CD4-positive, alpha-beta T cell (primary cell): ENCODE measurements at regions not wholly inside any gene's neighbourhood (a gene's known extent, or its start where the extent isn't known, plus 50 kb on each side); places are given as distances from the start of the nearest gene placed in this dataset.

ENCODE experiments used
- ATAC-seq: fragments of 200-7000 bp; cut with Tn5 transposase; one replicate; pipeline ENCODE4 v1.10.0; 2022; ENCODE audit warnings: mild to moderate bottlenecking; ENCODE audit not compliant: poor library complexity
- CTCF ChIA-PET: fragments of 350-600 bp; sonication (Branson Sonifier 250); formaldehyde crosslinking; loops from one replicate; lab custom pipeline; 2021; ENCODE audit warnings: antibody characterized with exemption, inconsistent platforms; lab: Charles Lee
- POLR2A ChIA-PET: fragments of 350-600 bp; sonication (Branson Sonifier 250); formaldehyde crosslinking; loops from one replicate; lab custom pipeline; 2021; ENCODE audit warnings: antibody characterized with exemption, inconsistent platforms; lab: Charles Lee
- DNase-seq, 14 experiments: peaks; one replicate each; pipeline ENCODE4 v3.0.0-alpha.2; 2013 to 2020; ENCODE audit warnings: mixed read lengths in 2 of 14
- H3K27ac ChIP-seq, 2 donors: one replicate each; pipeline versions ENCODE4 v1.5.1 to v1.7.0; 2013; ENCODE audit warnings: low read length in 2 of 2, low read depth in 1 of 2, mild to moderate bottlenecking in 1 of 2
- H3K27me3 ChIP-seq, 2 experiments: 1 replicate in 1 of 2; 2 replicates in 1 of 2; pipeline versions ENCODE4 v1.6.1 to v1.7.0; 2013; ENCODE audit warnings: low read length in 2 of 2, control low read depth in 1 of 2, mild to moderate bottlenecking in 1 of 2, moderate library complexity in 1 of 2; ENCODE audit not compliant: insufficient read depth in 2 of 2, control insufficient read depth in 1 of 2
- H3K36me3 ChIP-seq: one replicate; pipeline ENCODE4 v1.6.1; 2013; ENCODE audit warnings: low read length, control low read depth; ENCODE audit not compliant: insufficient read depth
- H3K4me1 ChIP-seq: one replicate; pipeline ENCODE4 v1.6.1; 2013; ENCODE audit warnings: low read length, control low read depth; ENCODE audit not compliant: insufficient read depth
- H3K4me3 ChIP-seq: one replicate; pipeline ENCODE4 v1.5.1; 2013; ENCODE audit warnings: mild to moderate bottlenecking, low read length, moderate library complexity
- H3K9me3 ChIP-seq, 2 experiments: 1 replicate in 1 of 2; 2 replicates in 1 of 2; pipeline versions ENCODE4 v1.6.1 to v1.7.0; 2013; ENCODE audit warnings: low read length in 2 of 2, mild to moderate bottlenecking in 2 of 2, control low read depth in 1 of 2, moderate library complexity in 1 of 2; ENCODE audit not compliant: control insufficient read depth in 1 of 2, insufficient read depth in 1 of 2
- H3K27ac Mint-ChIP-seq: one replicate; pipeline ENCODE4 v1.8.0; 2020; ENCODE audit warnings: mixed read lengths
- H3K27me3 Mint-ChIP-seq: one replicate; pipeline ENCODE4 v1.8.0; 2021; ENCODE audit warnings: mixed read lengths
- H3K36me3 Mint-ChIP-seq: one replicate; pipeline ENCODE4 v1.8.0; 2021; ENCODE audit warnings: low read depth, mixed read lengths
- H3K4me1 Mint-ChIP-seq: one replicate; pipeline ENCODE4 v1.8.0; 2021; ENCODE audit warnings: low read depth, mixed read lengths
- H3K4me3 Mint-ChIP-seq: one replicate; pipeline ENCODE4 v1.8.0; 2020; ENCODE audit warnings: mild to moderate bottlenecking, mixed read lengths
- H3K9me3 Mint-ChIP-seq: one replicate; pipeline ENCODE4 v1.8.0; 2020; ENCODE audit warnings: mixed read lengths
- CTCF ChIP-seq: fragments of 200-600 bp; IDR thresholded peaks from one replicate; pipeline ENCODE4 v1.8.0; 2022; ENCODE audit warnings: antibody characterized with exemption, mild to moderate bottlenecking
- intact Hi-C, 2 experiments: fragments of 100-400 bp; cut with DNase I in 1 of 2; cut with micrococcal nuclease in 1 of 2; formaldehyde crosslinking; loops; one replicate each; pipeline versions ENCODE4 v1.15.1 to v1.9.0; 2023 to 2025; cut with DNase I, micrococcal nuclease

GRCh38 chr12:102548543-102548942, 68.2 kb upstream of the IGF1 start:
- TF ChIP-seq CTCF = no peak
- Mint-ChIP-seq H3K36me3 (no peaks in the 10 kb centered on the region), H3K27ac (no peak overlapping the region), H3K9me3 (no peaks in the 10 kb centered on the region), H3K4me3 (no peak overlapping the region), H3K27me3 (peaks cover 5% of the 10 kb centered on the region), H3K4me1 (no peaks in the 10 kb centered on the region)
- Histone ChIP-seq H3K27ac (no peak overlapping the region), H3K27me3 (peaks cover 0 to 3% of the 10 kb centered on the region in 2 experiments), H3K36me3 (no peaks in the 10 kb centered on the region), H3K4me3 (no peak overlapping the region), H3K9me3 (no peaks in the 10 kb centered on the region), H3K4me1 (no peaks in the 10 kb centered on the region)
- ATAC-seq (no peak), DNase-seq (no peak)
- ChIA-PET POLR2A (no interaction called here), CTCF (no interaction called here)
- intact Hi-C loops = no loop called here

- TF ChIP-seq CTCF = no peak
- ChIA-PET POLR2A (no interaction called here), CTCF (no interaction called here)
- H3K9me3 Mint-ChIP-seq = no peaks in the 10 kb centered on the region
- intact Hi-C loops = no loop called here
- H3K9me3 ChIP-seq = no peaks in the 10 kb centered on the region
- H3K27me3 ChIP-seq = peaks cover 0 to 3% of the 10 kb centered on the region in 2 experiments
- H3K4me1 Mint-ChIP-seq = no peaks in the 10 kb centered on the region
- peaks cover 5% of the 10 kb centered on the region for H3K27me3 Mint-ChIP-seq
- no peak overlapping the region for H3K4me3 Mint-ChIP-seq
- H3K27ac ChIP-seq = no peak overlapping the region
- no peaks in the 10 kb centered on the region for H3K36me3 Mint-ChIP-seq
- H3K27ac Mint-ChIP-seq = no peak overlapping the region
- no peak overlapping the region for H3K4me3 ChIP-seq
- H3K4me1 ChIP-seq = no peaks in the 10 kb centered on the region
- no peaks in the 10 kb centered on the region for H3K36me3 ChIP-seq
- DNase-seq = peak in 1 of 14 experiments; percentile 11
- ATAC-seq = no peak
Measured at GRCh38 chr12:102543494-102544485, 63.4 kb upstream of the IGF1 start.

GRCh38 chr12:102542816-102543440, 62.6 kb upstream of the IGF1 start:
- intact Hi-C loops = no loop called here

More at GRCh38 chr12:102542816-102543440, 62.6 kb upstream of the IGF1 start:
- no peak overlapping the region for H3K4me3 ChIP-seq
- DNase-seq (no peak), ATAC-seq (no peak)
- H3K27me3 ChIP-seq = peaks cover 0 to 3% of the 10 kb centered on the region in 2 experiments
- no peaks in the 10 kb centered on the region for H3K4me1 Mint-ChIP-seq
- no peaks in the 10 kb centered on the region for H3K9me3 ChIP-seq
- H3K9me3 Mint-ChIP-seq = no peaks in the 10 kb centered on the region
- H3K36me3 ChIP-seq = no peaks in the 10 kb centered on the region
- ChIA-PET CTCF (no interaction called here), POLR2A (no interaction called here)
- H3K27ac Mint-ChIP-seq = no peak overlapping the region
- TF ChIP-seq CTCF = no peak
- peaks cover 5% of the 10 kb centered on the region for H3K27me3 Mint-ChIP-seq
- H3K4me1 ChIP-seq = no peaks in the 10 kb centered on the region
- H3K27ac ChIP-seq = no peak overlapping the region
- H3K4me3 Mint-ChIP-seq = no peak overlapping the region
- no peaks in the 10 kb centered on the region for H3K36me3 Mint-ChIP-seq
